A549 (cell line): ENCODE measurements at regions not wholly inside any gene's neighbourhood (a gene's known extent, or its start where the extent isn't known, plus 50 kb on each side); places are given as distances from the start of the nearest gene placed in this dataset.

Source experiments
- CHD2 ChIP-seq: fragments of 150-350 bp; IDR thresholded peaks from 2 replicates; pipeline ENCODE4 v1.6.1; 2014; ENCODE audit warnings: low read length; ENCODE audit not compliant: partially characterized antibody
- KDM5A ChIP-seq: fragments of 200-600 bp; sonication (generic); IDR thresholded peaks from 2 replicates; pipeline ENCODE4 v1.6.1; 2016; ENCODE audit warnings: antibody characterized with exemption, mild to moderate bottlenecking
- MAZ ChIP-seq: fragments of 150-350 bp; IDR thresholded peaks from 2 replicates; pipeline ENCODE4 v1.6.1; 2014; ENCODE audit warnings: antibody characterized with exemption, low read depth, low read length, borderline replicate concordance
- POLR2A ChIP-seq: IDR thresholded peaks from 2 replicates; pipeline ENCODE4 v1.6.1; 2012; ENCODE audit warnings: mild to moderate bottlenecking, low read length
- POLR2AphosphoS2 ChIP-seq: conservative IDR thresholded peaks from 2 replicates; pipeline ENCODE4 v1.6.1; 2012; ENCODE audit warnings: low read length, improper control_type of control experiment, inconsistent platforms
- TF ChIP-seq, protein P1 (sequence below): fragments of >200 bp; sonication (Bioruptor Twin); formaldehyde crosslinking; IDR thresholded peaks from 3 replicates; pipeline ENCODE4 v1.5.1; 2016
- TF ChIP-seq, protein P2 (sequence below): fragments of 250-450 bp; sonication (Bioruptor Pico); IDR thresholded peaks from 2 replicates; pipeline ENCODE4 v1.5.0; 2020; ENCODE audit warnings: low read depth, mild to moderate bottlenecking, moderate library complexity
- TF ChIP-seq, protein P3 (sequence below): IDR thresholded peaks from 2 replicates; pipeline ENCODE4 v1.6.1; 2012

DNA sequence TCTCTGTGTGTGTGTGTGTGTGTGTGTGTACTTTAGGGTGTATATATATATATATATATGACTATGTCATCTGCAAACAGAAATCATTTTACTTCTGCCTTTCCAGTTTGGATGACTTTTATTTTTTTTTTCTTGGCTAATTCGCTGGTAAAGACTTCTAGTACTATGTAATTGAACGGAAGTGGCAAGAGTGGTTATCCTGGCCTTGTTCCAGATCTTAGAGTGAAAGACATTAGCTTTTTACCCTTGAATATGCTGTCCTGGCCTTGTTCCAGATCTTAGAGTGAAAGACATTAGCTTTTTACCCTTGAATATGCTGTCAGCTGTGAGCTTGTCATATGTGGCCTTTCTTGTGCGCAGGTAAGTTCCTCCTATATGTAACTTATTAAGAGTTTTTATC, 72.7 kb upstream of the MYOCD start:
- TF ChIP-seq, protein P1, sequence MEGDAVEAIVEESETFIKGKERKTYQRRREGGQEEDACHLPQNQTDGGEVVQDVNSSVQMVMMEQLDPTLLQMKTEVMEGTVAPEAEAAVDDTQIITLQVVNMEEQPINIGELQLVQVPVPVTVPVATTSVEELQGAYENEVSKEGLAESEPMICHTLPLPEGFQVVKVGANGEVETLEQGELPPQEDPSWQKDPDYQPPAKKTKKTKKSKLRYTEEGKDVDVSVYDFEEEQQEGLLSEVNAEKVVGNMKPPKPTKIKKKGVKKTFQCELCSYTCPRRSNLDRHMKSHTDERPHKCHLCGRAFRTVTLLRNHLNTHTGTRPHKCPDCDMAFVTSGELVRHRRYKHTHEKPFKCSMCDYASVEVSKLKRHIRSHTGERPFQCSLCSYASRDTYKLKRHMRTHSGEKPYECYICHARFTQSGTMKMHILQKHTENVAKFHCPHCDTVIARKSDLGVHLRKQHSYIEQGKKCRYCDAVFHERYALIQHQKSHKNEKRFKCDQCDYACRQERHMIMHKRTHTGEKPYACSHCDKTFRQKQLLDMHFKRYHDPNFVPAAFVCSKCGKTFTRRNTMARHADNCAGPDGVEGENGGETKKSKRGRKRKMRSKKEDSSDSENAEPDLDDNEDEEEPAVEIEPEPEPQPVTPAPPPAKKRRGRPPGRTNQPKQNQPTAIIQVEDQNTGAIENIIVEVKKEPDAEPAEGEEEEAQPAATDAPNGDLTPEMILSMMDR = no peak
- no peak for TF ChIP-seq KDM5A
- TF ChIP-seq, protein P2, sequence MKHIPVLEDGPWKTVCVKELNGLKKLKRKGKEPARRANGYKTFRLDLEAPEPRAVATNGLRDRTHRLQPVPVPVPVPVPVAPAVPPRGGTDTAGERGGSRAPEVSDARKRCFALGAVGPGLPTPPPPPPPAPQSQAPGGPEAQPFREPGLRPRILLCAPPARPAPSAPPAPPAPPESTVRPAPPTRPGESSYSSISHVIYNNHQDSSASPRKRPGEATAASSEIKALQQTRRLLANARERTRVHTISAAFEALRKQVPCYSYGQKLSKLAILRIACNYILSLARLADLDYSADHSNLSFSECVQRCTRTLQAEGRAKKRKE (CRISPR knock-in tag) = no peak
- no peak for TF ChIP-seq CHD2
- TF ChIP-seq, protein P3, sequence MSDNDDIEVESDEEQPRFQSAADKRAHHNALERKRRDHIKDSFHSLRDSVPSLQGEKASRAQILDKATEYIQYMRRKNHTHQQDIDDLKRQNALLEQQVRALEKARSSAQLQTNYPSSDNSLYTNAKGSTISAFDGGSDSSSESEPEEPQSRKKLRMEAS = no peak
- no peak for TF ChIP-seq POLR2A
- TF ChIP-seq MAZ = no peak
- TF ChIP-seq POLR2AphosphoS2 = no peak
